Keratinocyte (primary cell): ENCODE measurements at regions not wholly inside any gene's neighbourhood (a gene's known extent, or its start where the extent isn't known, plus 50 kb on each side); places are given as distances from the start of the nearest gene placed in this dataset.

Experiments
- DNase-seq: peaks from one replicate; pipeline ENCODE4 v3.0.0-alpha.2; 2011; ENCODE audit warnings: low read depth, missing footprints, low spot score
- FAIRE-seq: peaks from 2 replicates; lab custom pipeline; 2011; peaks lifted over from hg19 to GRCh38; lab: Jason Lieb, UNC
- H2AFZ ChIP-seq: 2 replicates; pipeline ENCODE4 v1.6.0; 2012; ENCODE audit warnings: low read length, control low read depth, inconsistent platforms; ENCODE audit not compliant: control insufficient read depth
- H3K27ac ChIP-seq: 2 replicates; pipeline ENCODE4 v1.5.1; 2011; ENCODE audit warnings: low read length; ENCODE audit not compliant: control insufficient read depth, insufficient read depth
- H3K27me3 ChIP-seq: 3 replicates; pipeline ENCODE4 v1.6.0; 2011; ENCODE audit warnings: low read length; ENCODE audit not compliant: control insufficient read depth, insufficient read depth; ENCODE audit errors: extremely low read depth
- H3K36me3 ChIP-seq, 2 experiments: 2 replicates in 1 of 2; 3 replicates in 1 of 2; pipeline ENCODE4 v1.5.1; 2011; ENCODE audit warnings: low read length in 2 of 2, mild to moderate bottlenecking in 1 of 2; ENCODE audit not compliant: control insufficient read depth in 2 of 2, insufficient read depth in 2 of 2; ENCODE audit errors: extremely low read depth in 1 of 2
- H3K4me1 ChIP-seq: 3 replicates; pipeline ENCODE4 v1.5.1; 2011; ENCODE audit warnings: low read length; ENCODE audit not compliant: control insufficient read depth, insufficient read depth; ENCODE audit errors: extremely low read depth
- H3K4me2 ChIP-seq: 3 replicates; pipeline ENCODE4 v1.6.0; 2011; ENCODE audit warnings: low read depth, low read length; ENCODE audit not compliant: control insufficient read depth, insufficient read depth; ENCODE audit errors: extremely low read depth
- H3K4me3 ChIP-seq, 3 experiments: fragments of 200-600 bp in 1 of 3; sonication (generic) in 1 of 3; 2 replicates in 2 of 3; 3 replicates in 1 of 3; pipeline ENCODE4 v1.5.1; 2011 to 2016; ENCODE audit warnings: low read length in 3 of 3, mild to moderate bottlenecking in 3 of 3, control low read depth in 2 of 3, inconsistent platforms in 1 of 3, low read depth in 1 of 3, mixed read lengths in 1 of 3, mixed run types in 1 of 3, moderate library complexity in 1 of 3; ENCODE audit not compliant: control insufficient read depth in 2 of 3, insufficient read depth in 2 of 3; ENCODE audit errors: extremely low read depth in 1 of 3
- H3K79me2 ChIP-seq: 2 replicates; pipeline ENCODE4 v1.6.0; 2012; ENCODE audit warnings: low read length; ENCODE audit not compliant: control insufficient read depth, insufficient read depth
- H3K9ac ChIP-seq: 3 replicates; pipeline ENCODE4 v1.6.0; 2011; ENCODE audit warnings: low read length; ENCODE audit not compliant: control insufficient read depth, insufficient read depth; ENCODE audit errors: extremely low read depth
- H3K9me1 ChIP-seq: 3 replicates; pipeline ENCODE4 v1.6.0; 2011; ENCODE audit warnings: low read length; ENCODE audit not compliant: control insufficient read depth, insufficient read depth; ENCODE audit errors: extremely low read depth
- H3K9me3 ChIP-seq: 2 replicates; pipeline ENCODE4 v1.5.1; 2012; ENCODE audit warnings: low read depth, low read length; ENCODE audit not compliant: control insufficient read depth
- H4K20me1 ChIP-seq: 3 replicates; pipeline ENCODE4 v1.6.0; 2011; ENCODE audit warnings: low read length; ENCODE audit not compliant: control insufficient read depth, insufficient read depth; ENCODE audit errors: extremely low read depth
- CTCF ChIP-seq, 3 experiments: IDR thresholded peaks in 1 of 3; conservative IDR thresholded peaks in 1 of 3; optimal IDR thresholded peaks in 1 of 3; 2 replicates in 2 of 3; 3 replicates in 1 of 3; pipeline versions ENCODE3 to v1.5.1; 2011; ENCODE audit warnings: low read length in 3 of 3, mild to moderate bottlenecking in 3 of 3, moderate library complexity in 2 of 3, control low read depth in 1 of 3, inconsistent platforms in 1 of 3; ENCODE audit not compliant: insufficient read depth in 2 of 3; ENCODE audit errors: extremely low read depth in 1 of 3
- EZH2 ChIP-seq: IDR thresholded peaks from one replicate; pipeline ENCODE4 v1.6.1; 2012; ENCODE audit warnings: inconsistent platforms, mild to moderate bottlenecking, low read length, moderate library complexity
- dilution Hi-C: fragments of 300-500 bp; cut with MboI; formaldehyde crosslinking; loops from one replicate; pipeline ENCODE4 v1.7.0; 2020; ENCODE audit warnings: low sequenced_read_pairs; ENCODE audit not compliant: extremely low pct_ligation_motif_present

DNA sequence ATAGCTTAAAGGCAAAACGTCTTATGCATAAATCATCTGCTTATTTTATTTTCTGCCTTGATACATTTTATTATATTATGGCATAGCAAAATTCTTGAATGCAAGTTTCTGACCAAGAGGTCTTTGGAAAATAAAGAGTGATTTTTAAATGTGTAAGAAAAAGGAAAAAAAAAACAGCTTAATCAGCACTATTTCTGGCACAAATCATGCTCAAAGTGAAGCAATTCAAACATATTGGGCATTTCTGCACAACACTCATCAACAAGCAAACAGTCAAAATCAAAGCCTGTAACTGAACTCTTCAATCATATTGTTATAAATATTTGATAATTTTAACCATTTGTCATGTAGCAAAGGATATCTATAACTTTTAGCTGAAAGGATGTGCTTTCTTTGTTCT, 250.9 kb downstream of the PTPRC start:
- Histone ChIP-seq H4K20me1 (no peaks in the 10 kb centered on the region), H3K9me1 (no peaks in the 10 kb centered on the region)

DNA sequence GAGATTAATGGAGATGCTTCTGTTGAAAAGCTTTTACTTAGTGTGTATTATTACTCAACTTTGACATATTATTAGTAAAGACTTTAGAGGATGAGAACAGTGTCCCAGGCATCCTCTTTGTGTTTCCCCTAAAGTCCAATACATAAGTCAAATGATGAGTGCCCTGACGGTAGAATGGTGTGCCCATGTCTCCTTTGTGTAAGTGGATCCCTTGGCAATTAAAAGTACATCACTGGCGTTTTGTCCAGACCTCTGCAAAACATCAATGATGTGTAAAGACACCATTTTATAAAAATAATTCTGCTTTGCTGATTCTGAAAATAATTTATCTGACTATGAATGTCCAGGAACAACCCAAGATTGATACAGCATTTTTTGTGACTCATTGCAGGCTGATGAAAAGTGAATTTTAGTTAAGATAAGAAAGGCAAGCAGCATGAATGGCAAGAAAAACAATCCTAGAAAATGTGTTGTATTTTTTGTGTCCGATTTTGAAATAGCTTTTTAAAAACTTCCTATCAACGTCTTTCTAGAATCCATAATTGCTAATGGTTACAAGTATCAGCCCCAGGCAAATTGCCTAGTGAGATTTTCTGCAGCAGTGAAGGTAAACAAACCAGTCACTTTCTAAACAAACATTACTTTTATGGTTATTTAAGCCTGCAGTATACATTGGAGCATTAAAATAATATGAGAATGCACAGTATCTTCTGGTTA, 251.5 kb downstream of the PTPRC start:
- Histone ChIP-seq H4K20me1 (no peaks in the 10 kb centered on the region), H3K27ac (no peak overlapping the region), H3K4me1 (no peaks in the 10 kb centered on the region), H3K9me1 (no peaks in the 10 kb centered on the region), H3K4me2 (no peak overlapping the region), H3K27me3 (no peaks in the 10 kb centered on the region), H3K4me3 (no peak overlapping the region), H2AFZ (no peak overlapping the region), H3K79me2 (peaks cover 6% of the 10 kb centered on the region), H3K9me3 (no peaks in the 10 kb centered on the region), H3K9ac (no peak overlapping the region), H3K36me3 (no peaks in the 10 kb centered on the region)
- DNase-seq: no peak
- FAIRE-seq: no peak
- dilution Hi-C loops: no loop called here
- TF ChIP-seq CTCF (optimal IDR thresholded peaks at IDR 0.05 in 1 of 3, IDR thresholded peaks at IDR 0.05 in 1 of 3, conservative IDR thresholded peaks at IDR 0.05 in 1 of 3; ENCODE audit: extremely low read depth in 1 of 3, insufficient read depth in 2 of 3, low read length in 3 of 3): no peak

More for the DNA sequence above, 250.9 kb downstream of the PTPRC start:
- Histone ChIP-seq H3K4me3 (no peak overlapping the region), H3K4me2 (no peak overlapping the region), H3K9ac (no peak overlapping the region), H3K4me1 (no peaks in the 10 kb centered on the region), H3K9me3 (no peaks in the 10 kb centered on the region), H3K27me3 (no peaks in the 10 kb centered on the region), H3K36me3 (no peaks in the 10 kb centered on the region), H2AFZ (no peak overlapping the region), H3K79me2 (peaks cover 6% of the 10 kb centered on the region), H3K27ac (no peak overlapping the region)
- DNase-seq: no peak
- TF ChIP-seq EZH2 (no peak), CTCF (optimal IDR thresholded peaks at IDR 0.05 in 1 of 3, IDR thresholded peaks at IDR 0.05 in 1 of 3, conservative IDR thresholded peaks at IDR 0.05 in 1 of 3; ENCODE audit: extremely low read depth in 1 of 3, insufficient read depth in 2 of 3, low read length in 3 of 3) (no peak)
- dilution Hi-C loops: no loop called here
- no peak for FAIRE-seq
